ENCODE measurements at regions not wholly inside any gene's neighbourhood (a gene's known extent, or its start where the extent isn't known, plus 50 kb on each side); places are given as distances from the start of the nearest gene placed in this dataset.
"Not testable (repeated sequence)": the region's sequence is repeated elsewhere in the genome, so short reads cannot be mapped to it uniquely, and the experiment has no call there.

DNA sequence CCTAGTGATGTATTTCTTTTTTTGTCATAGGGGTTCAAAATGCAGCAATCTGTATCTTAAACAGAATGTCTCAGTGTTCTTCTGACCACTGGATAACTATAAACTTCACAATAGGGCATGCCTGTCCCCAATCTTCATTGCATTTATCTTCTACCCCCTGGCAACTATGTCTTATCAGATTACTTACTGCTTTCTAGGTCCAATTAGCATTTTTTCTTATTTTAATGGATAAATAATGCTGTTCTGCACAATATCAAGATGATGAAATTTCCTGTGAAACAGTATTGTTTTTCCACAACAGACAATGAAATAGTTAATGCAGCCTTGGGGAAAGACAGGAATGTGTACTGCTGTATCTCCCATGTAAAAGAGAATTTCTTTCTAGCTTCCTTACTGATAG, 432.1 kb downstream of the NSUN3 start:
- Histone ChIP-seq H3K79me2 (replicated peaks; ENCODE audit: insufficient read depth, low read length) (no peaks in the 10 kb centered on the region), H3K4me2 (ENCODE audit: low read length) (no peak overlapping the region), H3K36me3 (ENCODE audit: insufficient read depth, low read length) (no peaks in the 10 kb centered on the region), H3K27me3 (ENCODE audit: insufficient read depth, low read depth, low read length) (no peaks in the 10 kb centered on the region), H3F3A (ENCODE audit: insufficient read depth, low read length, poor library complexity, severe bottlenecking) (no peaks in the 10 kb centered on the region), H3K27ac (ENCODE audit: low read length) (no peak overlapping the region), H2AFZ (ENCODE audit: low read depth, low read length) (no peak overlapping the region), H3K9me3 (ENCODE audit: low read length) (no peaks in the 10 kb centered on the region), H3K9ac (ENCODE audit: low read length) (no peak overlapping the region), H4K20me1 (ENCODE audit: insufficient read depth) (no peaks in the 10 kb centered on the region), H3K4me3 (ENCODE audit: low read length) (no peak overlapping the region), H3K9me2 (ENCODE audit: insufficient read depth, low read length) (no peaks in the 10 kb centered on the region)
- no peak for TF ChIP-seq SMC3 (conservative IDR thresholded peaks at IDR 0.05; ENCODE audit: poor library complexity)
- no peak for TF ChIP-seq POLR2AphosphoS5 (IDR thresholded peaks at IDR 0.05)
- TF ChIP-seq MXI1 (conservative IDR thresholded peaks at IDR 0.05; ENCODE audit: poor library complexity, severe bottlenecking), result no peak
- no peak for TF ChIP-seq TAF1 (IDR thresholded peaks at IDR 0.05; ENCODE audit: low read depth)
- TF ChIP-seq EP300 (conservative IDR thresholded peaks at IDR 0.05; ENCODE audit: poor library complexity, severe bottlenecking), result no peak
- TF ChIP-seq, protein P1, sequence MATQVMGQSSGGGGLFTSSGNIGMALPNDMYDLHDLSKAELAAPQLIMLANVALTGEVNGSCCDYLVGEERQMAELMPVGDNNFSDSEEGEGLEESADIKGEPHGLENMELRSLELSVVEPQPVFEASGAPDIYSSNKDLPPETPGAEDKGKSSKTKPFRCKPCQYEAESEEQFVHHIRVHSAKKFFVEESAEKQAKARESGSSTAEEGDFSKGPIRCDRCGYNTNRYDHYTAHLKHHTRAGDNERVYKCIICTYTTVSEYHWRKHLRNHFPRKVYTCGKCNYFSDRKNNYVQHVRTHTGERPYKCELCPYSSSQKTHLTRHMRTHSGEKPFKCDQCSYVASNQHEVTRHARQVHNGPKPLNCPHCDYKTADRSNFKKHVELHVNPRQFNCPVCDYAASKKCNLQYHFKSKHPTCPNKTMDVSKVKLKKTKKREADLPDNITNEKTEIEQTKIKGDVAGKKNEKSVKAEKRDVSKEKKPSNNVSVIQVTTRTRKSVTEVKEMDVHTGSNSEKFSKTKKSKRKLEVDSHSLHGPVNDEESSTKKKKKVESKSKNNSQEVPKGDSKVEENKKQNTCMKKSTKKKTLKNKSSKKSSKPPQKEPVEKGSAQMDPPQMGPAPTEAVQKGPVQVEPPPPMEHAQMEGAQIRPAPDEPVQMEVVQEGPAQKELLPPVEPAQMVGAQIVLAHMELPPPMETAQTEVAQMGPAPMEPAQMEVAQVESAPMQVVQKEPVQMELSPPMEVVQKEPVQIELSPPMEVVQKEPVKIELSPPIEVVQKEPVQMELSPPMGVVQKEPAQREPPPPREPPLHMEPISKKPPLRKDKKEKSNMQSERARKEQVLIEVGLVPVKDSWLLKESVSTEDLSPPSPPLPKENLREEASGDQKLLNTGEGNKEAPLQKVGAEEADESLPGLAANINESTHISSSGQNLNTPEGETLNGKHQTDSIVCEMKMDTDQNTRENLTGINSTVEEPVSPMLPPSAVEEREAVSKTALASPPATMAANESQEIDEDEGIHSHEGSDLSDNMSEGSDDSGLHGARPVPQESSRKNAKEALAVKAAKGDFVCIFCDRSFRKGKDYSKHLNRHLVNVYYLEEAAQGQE (IDR thresholded peaks at IDR 0.05; ENCODE audit: borderline replicate concordance), result no peak
- TF ChIP-seq EZH2 (IDR thresholded peaks at IDR 0.05; ENCODE audit: borderline replicate concordance, insufficient read depth, low read length, poor library complexity, severe bottlenecking), result no peak
- TF ChIP-seq, protein P2, sequence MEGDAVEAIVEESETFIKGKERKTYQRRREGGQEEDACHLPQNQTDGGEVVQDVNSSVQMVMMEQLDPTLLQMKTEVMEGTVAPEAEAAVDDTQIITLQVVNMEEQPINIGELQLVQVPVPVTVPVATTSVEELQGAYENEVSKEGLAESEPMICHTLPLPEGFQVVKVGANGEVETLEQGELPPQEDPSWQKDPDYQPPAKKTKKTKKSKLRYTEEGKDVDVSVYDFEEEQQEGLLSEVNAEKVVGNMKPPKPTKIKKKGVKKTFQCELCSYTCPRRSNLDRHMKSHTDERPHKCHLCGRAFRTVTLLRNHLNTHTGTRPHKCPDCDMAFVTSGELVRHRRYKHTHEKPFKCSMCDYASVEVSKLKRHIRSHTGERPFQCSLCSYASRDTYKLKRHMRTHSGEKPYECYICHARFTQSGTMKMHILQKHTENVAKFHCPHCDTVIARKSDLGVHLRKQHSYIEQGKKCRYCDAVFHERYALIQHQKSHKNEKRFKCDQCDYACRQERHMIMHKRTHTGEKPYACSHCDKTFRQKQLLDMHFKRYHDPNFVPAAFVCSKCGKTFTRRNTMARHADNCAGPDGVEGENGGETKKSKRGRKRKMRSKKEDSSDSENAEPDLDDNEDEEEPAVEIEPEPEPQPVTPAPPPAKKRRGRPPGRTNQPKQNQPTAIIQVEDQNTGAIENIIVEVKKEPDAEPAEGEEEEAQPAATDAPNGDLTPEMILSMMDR (IDR thresholded peaks at IDR 0.05; ENCODE audit: poor library complexity, severe bottlenecking), result no peak
- no peak for TF ChIP-seq RAD21 (conservative IDR thresholded peaks at IDR 0.05)

DNA sequence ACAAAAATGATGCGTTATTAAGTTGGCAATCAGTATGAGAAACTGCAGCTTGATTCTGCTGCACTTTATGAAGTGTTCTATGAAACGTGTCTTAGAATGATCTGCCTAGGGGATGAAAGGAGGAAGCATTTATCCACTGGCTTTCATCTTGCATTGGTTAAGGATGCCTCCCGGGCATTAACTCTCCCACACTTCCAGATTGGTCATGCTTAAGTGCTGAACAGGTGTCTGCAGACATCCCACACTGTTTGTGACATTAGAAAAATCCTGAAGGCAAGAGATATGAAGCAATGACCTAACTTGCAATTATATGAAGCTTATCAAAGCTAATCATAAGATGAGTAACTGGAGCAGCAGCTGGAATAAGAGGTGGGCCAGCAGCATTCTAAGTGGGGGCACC, 437.3 kb downstream of the NSUN3 start:
- no peak overlapping the region for H3K9ac ChIP-seq (ENCODE audit: low read length)
- H3F3A ChIP-seq (ENCODE audit: insufficient read depth, low read length, poor library complexity, severe bottlenecking), result no peaks in the 10 kb centered on the region
- H3K9me3 ChIP-seq (ENCODE audit: low read length), result peaks cover 4% of the 10 kb centered on the region
- H3K79me2 ChIP-seq (replicated peaks; ENCODE audit: insufficient read depth, low read length), result no peaks in the 10 kb centered on the region
- no peak overlapping the region for H3K4me3 ChIP-seq (ENCODE audit: low read length)
- no peaks in the 10 kb centered on the region for H4K20me1 ChIP-seq (ENCODE audit: insufficient read depth)
- no peaks in the 10 kb centered on the region for H3K36me3 ChIP-seq (ENCODE audit: insufficient read depth, low read length)
- H3K27me3 ChIP-seq (ENCODE audit: insufficient read depth, low read depth, low read length), result no peaks in the 10 kb centered on the region
- TF ChIP-seq EP300 (conservative IDR thresholded peaks at IDR 0.05; ENCODE audit: poor library complexity, severe bottlenecking) (no peak), TAF1 (IDR thresholded peaks at IDR 0.05; ENCODE audit: low read depth) (no peak), EZH2 (IDR thresholded peaks at IDR 0.05; ENCODE audit: borderline replicate concordance, insufficient read depth, low read length, poor library complexity, severe bottlenecking) (no peak), MXI1 (conservative IDR thresholded peaks at IDR 0.05; ENCODE audit: poor library complexity, severe bottlenecking) (no peak), RAD21 (conservative IDR thresholded peaks at IDR 0.05) (no peak), POLR2AphosphoS5 (IDR thresholded peaks at IDR 0.05) (no peak), SMC3 (conservative IDR thresholded peaks at IDR 0.05; ENCODE audit: poor library complexity) (no peak)
- TF ChIP-seq, protein P1 (IDR thresholded peaks at IDR 0.05; ENCODE audit: borderline replicate concordance), result no peak
- TF ChIP-seq, protein P2 (IDR thresholded peaks at IDR 0.05; ENCODE audit: poor library complexity, severe bottlenecking), result no peak
- no peak overlapping the region for H3K27ac ChIP-seq (ENCODE audit: low read length)
- no peaks in the 10 kb centered on the region for H3K9me2 ChIP-seq (ENCODE audit: insufficient read depth, low read length)
- H2AFZ ChIP-seq (ENCODE audit: low read depth, low read length), result no peak overlapping the region
- H3K4me2 ChIP-seq (ENCODE audit: low read length), result no peak overlapping the region

DNA sequence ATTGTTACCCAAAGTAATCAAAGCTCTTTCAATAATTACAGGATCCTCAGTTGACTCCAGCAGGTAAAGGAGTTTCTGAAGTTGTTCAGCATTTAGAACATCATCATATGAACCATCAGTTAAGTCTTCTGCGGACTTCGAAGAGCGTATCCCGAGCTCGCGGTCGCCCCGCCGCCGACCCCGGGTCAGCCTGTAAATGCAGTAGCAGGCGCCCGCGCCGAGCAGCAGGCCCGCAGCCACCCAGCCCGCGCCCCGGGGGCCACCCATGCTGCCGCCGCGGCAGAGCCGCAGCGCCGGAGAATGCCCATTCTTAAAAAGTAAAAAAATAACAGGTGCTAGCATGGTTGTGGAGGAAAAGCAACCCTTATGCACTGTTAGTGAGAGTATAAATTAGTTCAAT, 444.5 kb downstream of the NSUN3 start:
- not testable (repeated sequence) for H3K9ac ChIP-seq (ENCODE audit: low read length); H3K9me3 ChIP-seq (ENCODE audit: low read length); H2AFZ ChIP-seq (ENCODE audit: low read depth, low read length); H3K4me2 ChIP-seq (ENCODE audit: low read length); H3K27me3 ChIP-seq (ENCODE audit: insufficient read depth, low read depth, low read length); H3K27ac ChIP-seq (ENCODE audit: low read length); H3K4me3 ChIP-seq (ENCODE audit: low read length); H3K36me3 ChIP-seq (ENCODE audit: insufficient read depth, low read length); H3F3A ChIP-seq (ENCODE audit: insufficient read depth, low read length, poor library complexity, severe bottlenecking); H3K9me2 ChIP-seq (ENCODE audit: insufficient read depth, low read length); H3K79me2 ChIP-seq (replicated peaks; ENCODE audit: insufficient read depth, low read length); H4K20me1 ChIP-seq (ENCODE audit: insufficient read depth)
